OCI-LY7 (cell line): ENCODE measurements at regions not wholly inside any gene's neighbourhood (a gene's known extent, or its start where the extent isn't known, plus 50 kb on each side); places are given as distances from the start of the nearest gene placed in this dataset.
A peak's percentile ranks its signal among the peaks of the same experiment; 100 is the strongest.

Experiments
- EZH2phosphoT487 ChIP-seq: fragments of 200-600 bp; sonication (generic); IDR thresholded peaks from 2 replicates; pipeline ENCODE4 v1.6.1; 2018; ENCODE audit warnings: low read depth, borderline replicate concordance, mild to moderate bottlenecking, mixed run types, antibody characterized with exemption, low read length, moderate library complexity, mixed read lengths
- TF ChIP-seq, protein P1 (sequence below): fragments of 200-600 bp; sonication (generic); conservative IDR thresholded peaks from 2 replicates; pipeline ENCODE4 v1.5.1; 2014; ENCODE audit warnings: mild to moderate bottlenecking, antibody characterized with exemption, low read length, moderate library complexity, mixed read lengths

- TF ChIP-seq, protein P1, sequence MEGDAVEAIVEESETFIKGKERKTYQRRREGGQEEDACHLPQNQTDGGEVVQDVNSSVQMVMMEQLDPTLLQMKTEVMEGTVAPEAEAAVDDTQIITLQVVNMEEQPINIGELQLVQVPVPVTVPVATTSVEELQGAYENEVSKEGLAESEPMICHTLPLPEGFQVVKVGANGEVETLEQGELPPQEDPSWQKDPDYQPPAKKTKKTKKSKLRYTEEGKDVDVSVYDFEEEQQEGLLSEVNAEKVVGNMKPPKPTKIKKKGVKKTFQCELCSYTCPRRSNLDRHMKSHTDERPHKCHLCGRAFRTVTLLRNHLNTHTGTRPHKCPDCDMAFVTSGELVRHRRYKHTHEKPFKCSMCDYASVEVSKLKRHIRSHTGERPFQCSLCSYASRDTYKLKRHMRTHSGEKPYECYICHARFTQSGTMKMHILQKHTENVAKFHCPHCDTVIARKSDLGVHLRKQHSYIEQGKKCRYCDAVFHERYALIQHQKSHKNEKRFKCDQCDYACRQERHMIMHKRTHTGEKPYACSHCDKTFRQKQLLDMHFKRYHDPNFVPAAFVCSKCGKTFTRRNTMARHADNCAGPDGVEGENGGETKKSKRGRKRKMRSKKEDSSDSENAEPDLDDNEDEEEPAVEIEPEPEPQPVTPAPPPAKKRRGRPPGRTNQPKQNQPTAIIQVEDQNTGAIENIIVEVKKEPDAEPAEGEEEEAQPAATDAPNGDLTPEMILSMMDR = peak; percentile 44
- TF ChIP-seq EZH2phosphoT487 = no peak
These were observed 65.8 kb upstream of the IGSF21 start for GRCh38 chr1:18041685-18042355.
